NCI-H146 (cell line): ENCODE measurements at regions not wholly inside any gene's neighbourhood (a gene's known extent, or its start where the extent isn't known, plus 50 kb on each side); places are given as distances from the start of the nearest gene placed in this dataset.
"Not testable (repeated sequence)": the region's sequence is repeated elsewhere in the genome, so short reads cannot be mapped to it uniquely, and the experiment has no call there.

ENCODE experiments used
- DNase-seq: peaks from one replicate; lab custom pipeline; 2025; lab: John Stamatoyannopoulos, UW

DNA sequence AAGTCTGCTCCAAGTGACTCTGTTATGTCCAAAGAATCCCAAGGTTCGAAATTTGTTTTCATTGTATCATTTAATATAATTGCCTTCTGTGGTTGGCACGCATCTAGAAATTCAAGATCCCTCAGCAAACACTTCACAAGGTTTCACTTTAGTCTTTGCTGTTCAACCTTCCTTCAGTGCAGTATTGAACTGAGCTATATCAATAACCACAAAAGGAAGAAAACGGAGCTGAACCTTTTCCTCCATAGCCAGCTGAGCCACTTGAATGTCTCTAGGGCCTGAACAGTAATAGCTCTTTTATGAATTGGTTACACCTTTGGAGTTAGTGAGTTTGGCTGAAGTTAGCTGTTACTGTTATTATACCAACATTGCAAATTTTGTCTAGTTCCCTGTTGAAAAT lies 357.7 kb upstream of the HNRNPA3 start:
- DNase-seq, result no peak

DNA sequence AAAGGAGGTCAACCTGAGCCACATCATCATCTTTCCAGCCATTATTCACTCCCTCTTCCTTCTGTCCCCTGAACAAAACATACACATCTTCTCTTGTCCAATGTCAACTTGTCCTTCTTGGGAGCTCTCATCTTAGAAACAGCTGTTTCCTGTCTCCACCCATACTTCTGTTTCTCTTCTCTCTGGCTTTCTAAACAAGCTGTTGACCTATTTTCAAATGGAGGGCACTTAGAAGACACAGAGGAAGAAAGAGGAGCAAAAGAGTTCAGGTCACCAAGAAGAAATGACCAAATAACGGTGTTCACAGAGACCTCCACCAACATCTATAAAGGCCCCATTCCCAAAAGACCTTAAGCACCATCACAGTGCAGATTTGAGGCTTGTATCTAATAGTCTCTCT lies 355.9 kb upstream of the HNRNPA3 start:
- DNase-seq, result no peak

DNA sequence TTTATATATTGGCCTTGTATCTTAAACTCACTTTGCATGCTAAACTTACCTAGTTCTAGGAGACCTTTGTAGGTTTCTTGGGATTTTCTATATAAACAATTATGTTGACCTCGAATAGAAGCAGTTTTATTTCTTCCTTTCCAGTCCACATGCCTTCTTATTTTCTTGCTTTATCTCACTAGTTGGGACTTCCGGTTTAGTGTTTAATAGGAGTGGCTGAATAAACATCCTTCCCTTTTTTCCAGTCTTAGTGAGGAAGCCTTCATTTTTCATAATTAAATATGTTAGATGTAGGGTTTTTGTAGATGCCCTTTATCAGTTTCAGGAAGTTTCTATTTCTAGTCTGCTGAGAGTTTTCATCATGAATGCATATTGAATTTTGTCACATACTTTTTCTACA lies 347.3 kb upstream of the HNRNPA3 start:
- no peak for DNase-seq

DNA sequence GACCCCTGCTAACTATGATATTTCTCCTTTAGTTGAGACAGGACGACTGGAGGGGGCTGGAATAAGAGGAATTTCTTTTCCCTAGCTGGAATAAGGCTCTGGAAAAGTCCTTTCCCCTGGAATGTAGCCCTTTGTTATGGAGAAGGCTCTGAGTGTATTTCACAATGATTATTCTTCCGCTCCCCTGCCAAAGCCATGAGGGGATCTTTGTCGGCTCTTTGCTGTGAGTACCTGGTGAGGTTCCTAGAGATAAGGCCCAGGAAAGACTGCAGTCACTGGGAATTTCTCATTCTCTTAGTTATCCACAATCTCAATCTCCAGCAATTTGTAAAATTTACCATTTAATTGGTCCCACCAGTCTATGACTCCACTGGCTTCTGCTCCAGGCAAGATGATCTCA lies 340.2 kb upstream of the HNRNPA3 start:
- DNase-seq, result no peak

DNA sequence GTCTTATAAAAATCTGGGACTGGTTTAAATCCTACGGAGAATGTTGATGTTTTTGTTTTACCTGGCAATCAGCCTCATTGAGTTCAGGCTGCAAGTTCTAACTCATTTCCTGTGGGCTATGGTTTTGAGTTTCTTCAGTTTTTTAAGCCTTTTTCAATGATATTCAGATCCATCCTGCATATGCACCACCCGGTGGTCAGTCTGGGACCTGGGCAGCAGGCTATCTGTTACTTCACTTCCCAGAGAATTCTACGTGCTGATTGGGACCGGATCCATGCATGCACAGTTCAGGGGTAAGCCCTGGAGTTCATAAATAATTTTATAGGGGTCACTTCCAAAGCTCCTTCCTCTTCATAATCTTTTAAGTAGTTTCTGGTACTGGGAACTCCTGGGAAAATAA lies 339.2 kb upstream of the HNRNPA3 start:
- DNase-seq, result no peak

DNA sequence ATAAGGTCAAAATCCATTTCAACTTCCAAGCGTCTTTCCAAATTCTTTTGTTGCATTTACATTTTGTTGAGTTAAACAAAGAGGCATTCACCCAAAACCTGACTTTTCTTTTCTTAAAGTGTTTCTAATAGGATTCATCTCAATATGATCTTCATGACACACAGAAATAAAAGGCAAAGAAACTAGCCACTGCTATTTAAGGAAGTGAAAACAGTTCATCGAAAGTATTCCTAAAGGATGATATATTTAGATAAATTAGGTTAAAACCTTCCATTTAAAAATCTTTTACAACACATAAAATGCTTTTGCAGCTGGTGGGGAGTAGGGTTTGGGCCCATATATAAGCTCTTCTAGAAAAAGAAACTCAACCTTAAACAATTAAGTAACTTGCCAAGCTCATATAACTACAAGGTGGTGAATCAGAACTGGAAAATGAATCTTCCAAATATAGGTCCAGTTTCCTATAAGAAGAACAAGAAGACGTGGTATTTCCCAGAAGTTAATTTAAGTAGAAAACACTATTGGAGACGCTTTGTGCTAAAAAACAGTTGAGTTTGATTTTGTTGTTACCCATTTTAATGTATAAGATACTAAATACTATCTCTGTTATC lies 336.0 kb upstream of the HNRNPA3 start:
- DNase-seq, result no peak

DNA sequence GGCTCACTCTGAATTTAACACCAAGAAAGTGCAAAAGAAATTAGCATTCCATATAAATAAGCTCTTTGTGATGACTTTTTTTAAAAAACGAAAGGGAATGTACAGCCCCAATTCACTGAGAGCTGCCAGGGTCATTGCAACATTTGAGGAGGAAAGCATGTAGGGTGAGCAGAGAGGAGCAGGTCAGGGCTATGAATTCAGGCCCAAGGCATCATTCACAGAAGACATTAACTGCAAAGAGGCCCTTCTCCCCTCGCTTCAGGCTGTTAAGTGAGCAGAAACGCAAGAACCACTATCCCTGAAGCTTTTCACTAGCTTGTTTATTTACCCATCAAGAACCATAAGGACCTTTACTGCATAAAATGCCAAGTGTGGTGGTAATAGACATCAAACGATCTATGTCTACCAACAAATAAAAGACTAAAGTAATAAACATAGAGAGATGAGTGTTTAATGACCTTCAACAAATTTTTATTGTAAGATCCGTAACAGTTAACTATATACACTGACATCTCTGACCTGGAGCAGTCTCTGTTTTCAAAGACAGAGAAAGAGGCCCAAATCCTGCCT lies 333.1 kb upstream of the HNRNPA3 start:
- DNase-seq, result no peak

DNA sequence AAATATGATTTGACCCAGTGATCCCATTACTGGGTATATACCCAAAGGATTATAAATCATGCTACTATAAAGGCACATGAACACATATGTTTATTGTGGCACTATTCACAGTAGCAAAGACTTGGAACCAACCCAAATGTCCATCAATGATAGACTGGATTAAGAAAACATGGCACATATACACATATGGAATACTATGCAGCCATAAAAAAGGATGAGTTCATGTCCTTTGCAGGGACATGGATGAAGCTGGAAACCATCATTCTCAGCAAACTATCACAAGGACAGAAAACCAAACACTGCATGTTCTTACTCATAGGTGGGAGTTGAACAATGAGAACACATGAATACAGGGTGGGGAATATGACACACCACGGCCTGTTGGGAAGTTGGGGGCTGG lies 330.5 kb upstream of the HNRNPA3 start:
- not testable (repeated sequence) for DNase-seq

DNA sequence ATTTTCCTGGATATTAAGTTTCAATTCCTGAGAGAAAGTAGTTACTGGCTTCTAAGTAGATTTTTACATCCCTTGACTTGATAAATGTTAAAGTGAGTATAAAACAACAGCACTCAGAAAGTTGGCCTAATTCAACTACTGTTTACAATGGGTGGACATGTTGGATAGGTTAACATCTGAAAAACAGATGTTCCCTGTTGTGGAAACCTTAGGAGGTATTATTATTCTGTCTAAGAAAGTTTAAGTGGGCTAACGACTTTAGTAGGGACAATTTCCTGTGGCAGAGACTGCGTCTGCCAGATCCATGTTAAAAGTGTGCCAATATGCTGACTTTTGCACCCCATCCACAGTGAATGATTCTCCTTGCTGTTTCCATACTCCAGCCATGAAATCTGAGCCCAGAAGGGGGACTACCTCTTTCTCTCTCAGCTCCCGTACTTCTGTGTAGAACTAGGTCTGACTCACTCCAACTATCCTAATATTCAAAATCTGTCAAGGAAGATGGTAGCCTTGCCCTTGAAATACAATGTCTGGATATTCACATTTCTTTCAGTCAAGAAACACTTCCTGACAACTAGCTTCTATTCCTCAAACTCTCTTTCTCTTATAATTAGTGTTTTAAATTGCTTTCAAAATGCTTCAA lies 327.5 kb upstream of the HNRNPA3 start:
- DNase-seq, result no peak

DNA sequence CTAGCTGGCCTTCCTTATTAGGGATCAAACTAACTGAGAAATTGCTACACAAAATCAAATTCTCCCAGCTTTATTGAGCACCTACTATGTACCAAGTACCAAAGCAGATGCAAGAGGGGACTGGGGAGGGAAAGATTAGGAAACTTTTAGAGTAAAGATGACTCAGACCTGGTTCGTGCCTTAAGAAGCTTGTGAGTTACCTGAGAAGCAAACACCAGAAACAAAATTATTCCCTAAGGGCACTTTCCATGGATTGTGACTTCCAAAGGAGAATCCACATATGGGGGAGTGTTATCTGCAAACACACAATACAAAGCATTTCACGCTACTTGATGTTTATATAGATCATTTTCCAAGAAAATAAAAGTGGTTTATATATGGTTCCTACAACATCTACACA lies 326.9 kb upstream of the HNRNPA3 start:
- DNase-seq, result peak; percentile 16

DNA sequence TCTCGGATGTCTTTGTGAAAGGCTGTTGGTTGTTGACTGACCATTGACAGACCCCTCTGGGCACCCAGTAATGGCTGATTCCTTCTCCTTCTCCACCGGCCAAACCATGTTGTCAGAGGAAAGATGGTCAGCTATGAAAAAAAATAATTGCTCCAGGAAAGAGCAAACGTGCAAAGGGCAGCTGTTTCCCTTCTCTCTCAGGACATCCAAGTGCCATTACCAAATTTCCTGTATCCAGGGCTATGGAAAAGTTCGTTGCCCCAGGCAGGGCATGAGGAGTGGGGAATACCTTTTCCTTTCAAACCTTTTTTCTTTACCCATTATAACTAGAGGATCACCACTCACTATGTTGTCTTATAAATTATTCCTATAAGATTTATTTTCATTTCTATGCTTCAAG lies 321.5 kb upstream of the HNRNPA3 start:
- peak; percentile 37 for DNase-seq

DNA sequence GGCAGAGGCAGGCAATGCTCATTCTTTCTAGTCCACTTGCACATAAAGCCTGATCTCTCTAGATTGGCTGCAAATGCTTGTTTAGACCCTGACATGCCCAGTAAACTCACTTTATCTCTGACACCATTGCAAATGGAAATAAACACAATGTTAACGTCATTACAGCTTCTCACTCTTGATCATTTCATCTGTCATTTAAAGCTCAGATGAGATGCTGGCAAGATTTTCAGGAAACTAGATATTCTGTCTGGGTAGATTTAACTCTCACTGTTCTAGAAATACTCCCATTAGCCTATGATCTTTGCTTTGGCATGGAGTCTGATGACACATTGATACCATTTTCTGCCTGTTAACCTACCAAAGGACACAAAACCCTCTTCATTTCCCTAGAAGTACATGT lies 320.7 kb upstream of the HNRNPA3 start:
- DNase-seq, result peak; percentile 7

DNA sequence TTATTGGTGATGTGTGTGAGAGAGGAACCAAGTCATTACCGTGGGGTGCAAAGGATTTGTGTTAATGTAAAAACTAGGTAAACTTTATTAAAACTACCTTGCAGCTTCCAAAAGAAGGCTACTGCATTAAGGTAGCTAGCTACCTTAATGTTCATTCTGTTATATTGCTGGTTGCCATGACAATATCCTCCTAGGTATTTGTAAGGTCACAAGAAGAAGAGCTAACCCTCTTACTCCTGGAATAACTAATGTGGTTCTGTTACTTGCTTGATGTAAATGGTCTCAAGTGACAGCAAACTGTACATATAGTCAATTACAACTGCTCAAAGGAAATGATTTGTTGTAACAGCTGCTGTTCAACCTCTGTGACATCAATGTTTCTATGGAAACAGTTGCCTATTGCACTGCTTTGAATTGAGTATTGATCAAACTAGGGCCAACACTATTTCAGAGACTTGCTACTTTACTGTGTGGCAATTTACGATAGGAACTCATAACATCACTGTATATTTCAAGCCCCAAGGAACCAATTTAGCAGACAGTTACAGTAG lies 319.8 kb upstream of the HNRNPA3 start:
- DNase-seq, result peak; percentile 93

DNA sequence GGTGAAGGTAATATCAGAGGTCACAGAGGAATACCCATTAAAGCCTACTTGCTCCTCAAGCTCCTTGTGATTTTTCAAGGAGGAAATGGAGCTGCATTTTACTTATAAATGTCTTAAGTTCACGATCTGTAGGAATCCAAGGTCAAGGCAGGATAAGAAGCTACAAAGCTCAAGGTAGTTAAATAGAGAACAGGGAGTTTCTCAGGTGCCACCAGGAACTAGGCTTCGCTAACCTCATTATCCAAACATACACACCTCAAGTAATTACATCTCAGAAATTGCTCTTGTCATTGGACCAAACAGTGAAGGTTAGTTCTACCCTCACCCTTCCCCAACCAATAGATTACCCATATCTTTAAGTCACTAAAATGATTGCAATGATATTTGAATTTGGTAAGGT lies 317.4 kb upstream of the HNRNPA3 start:
- no peak for DNase-seq

DNA sequence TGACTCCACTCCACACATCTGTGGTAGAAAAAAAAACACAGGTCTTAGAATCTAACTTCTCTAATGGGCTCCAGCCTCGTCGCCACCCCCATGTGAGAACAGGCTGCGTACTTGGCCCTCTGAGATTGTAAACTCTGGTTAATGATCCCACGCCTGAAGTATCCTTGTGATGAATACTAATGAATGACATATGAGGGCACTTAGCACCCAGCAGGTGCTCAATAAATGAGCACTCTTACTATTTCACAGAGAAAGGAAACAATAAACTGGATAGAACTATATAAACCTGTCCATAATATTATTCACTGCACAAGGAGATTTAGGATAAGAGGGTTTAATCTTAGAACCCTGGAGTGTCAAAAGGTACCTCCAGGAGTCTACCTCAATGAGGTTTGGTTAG lies 310.1 kb upstream of the HNRNPA3 start:
- DNase-seq, result no peak

DNA sequence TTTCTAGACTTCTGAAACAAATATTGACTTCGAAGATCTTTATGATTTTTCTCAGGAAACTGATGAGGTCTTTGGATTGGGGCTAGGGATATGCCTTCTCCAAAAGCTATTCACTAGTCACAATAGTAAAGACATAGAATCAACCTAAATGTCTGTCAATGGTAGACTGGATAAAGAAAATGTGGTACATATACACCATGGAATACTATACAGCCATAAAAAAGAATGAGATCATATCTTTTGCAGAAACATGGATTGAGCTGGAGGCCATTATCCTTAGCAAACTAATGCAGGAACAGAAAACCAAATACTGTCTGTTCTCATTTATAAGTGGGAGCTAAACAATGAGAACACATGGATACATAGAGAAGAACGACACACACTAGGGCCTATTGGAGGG lies 308.5 kb upstream of the HNRNPA3 start:
- DNase-seq, result not testable (repeated sequence)

DNA sequence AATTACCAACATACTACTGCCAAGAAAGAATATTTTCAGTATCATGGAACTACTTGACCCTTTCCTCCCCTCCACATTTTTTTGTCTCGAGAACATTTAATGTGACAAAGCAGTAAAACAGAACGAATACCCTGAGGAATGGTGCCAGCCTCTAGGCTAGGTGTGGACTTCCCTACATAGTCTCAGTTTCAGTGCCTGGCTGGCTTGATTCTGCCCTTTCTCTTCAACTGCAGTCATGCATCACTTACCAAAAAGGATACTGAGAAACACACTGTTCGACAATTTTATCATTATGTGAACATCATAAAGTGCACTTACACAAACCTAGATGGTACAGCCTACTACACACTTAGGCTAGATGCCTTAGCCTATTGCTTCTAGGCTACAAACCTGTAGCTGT lies 305.3 kb upstream of the HNRNPA3 start:
- DNase-seq, result no peak

DNA sequence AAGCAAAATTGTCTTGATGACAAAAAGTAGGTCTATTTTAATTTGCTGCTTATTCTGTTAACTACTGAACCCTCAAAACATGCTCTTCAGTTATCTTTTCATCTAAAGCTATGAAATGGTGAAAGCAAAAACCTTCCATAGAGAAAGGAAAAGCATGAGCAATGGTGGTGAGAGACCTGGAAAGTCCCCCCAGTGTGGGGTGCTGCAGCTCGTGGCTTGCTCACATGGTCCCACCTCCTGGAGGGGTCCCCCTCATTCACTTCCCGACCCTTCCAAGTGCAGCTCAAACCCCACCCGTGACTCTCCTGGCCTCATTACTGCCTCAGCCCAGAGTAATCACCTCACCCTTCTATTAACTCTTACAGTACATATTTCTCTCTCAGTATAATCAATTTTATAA lies 301.8 kb upstream of the HNRNPA3 start:
- no peak for DNase-seq

DNA sequence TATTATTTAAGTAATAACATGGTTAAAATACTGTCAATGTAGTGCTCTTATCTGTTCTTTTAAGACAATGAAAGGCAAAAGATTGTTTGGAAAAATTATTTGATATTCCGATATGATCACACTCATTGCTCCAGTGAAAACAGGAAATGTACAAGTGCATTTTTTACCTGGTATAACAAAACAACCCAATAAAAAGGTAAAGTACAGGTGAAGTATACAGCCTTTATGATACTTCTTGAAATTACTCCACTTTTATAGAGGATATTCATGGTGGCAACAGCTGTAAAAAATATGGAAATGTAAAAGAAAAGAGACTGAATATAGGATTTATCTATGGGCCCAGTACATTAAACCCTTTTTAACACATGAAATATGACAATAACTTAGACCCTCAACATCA lies 298.6 kb upstream of the HNRNPA3 start:
- DNase-seq, result no peak

DNA sequence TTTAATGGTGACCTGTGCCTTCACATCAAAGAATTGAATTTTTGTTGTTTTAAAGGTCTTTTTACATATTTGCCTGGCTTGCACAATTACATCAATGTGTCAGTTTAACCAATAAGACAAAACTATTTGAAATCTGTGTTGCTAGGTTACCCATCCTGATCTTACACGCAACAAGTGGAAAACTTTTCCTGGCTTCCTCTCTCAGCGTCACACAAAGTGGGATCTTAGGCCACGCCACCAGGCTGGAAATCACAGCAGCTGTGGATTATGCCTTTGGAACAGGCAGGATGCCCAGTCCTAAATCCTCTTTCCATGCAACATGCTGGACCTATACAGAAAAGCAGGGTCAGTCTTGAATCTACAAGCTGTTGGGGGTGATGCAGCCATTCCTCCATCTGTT lies 298.2 kb upstream of the HNRNPA3 start:
- no peak for DNase-seq

DNA sequence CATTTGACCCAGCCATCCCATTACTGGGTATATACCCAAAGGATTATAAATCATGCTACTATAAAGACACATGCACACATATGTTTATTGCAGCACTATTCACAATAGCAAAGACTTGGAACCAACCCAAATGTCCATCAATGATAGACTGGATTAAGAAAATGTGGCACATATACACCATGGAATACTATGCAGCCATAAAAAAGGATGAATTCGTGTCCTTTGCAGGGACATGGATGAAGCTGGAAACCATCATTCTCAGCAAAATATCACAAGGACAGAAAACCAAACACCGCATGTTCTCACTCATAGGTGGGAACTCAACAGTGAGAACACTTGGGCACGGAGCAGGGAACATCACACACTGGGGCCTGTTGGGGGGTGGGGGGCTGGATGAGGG lies 290.0 kb upstream of the HNRNPA3 start:
- not testable (repeated sequence) for DNase-seq

DNA sequence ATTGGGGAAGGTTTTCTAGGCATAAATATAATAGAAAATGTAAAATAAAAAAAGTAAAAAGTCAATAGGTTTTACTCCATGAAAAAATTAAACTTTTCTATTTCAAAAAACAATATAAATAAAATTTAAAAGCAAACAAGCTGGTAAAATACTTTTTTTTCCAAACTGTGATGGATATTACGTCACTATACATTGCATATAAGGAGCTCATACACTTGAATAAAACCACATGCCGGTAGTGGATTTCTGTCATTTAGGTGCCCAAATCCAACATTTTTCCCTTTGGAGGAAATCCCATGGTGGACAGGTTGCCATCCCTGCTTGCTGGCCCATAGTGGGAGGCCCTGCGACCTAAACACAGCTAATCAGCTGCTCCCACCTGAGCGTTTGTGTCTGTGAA lies 289.4 kb upstream of the HNRNPA3 start:
- no peak for DNase-seq

DNA sequence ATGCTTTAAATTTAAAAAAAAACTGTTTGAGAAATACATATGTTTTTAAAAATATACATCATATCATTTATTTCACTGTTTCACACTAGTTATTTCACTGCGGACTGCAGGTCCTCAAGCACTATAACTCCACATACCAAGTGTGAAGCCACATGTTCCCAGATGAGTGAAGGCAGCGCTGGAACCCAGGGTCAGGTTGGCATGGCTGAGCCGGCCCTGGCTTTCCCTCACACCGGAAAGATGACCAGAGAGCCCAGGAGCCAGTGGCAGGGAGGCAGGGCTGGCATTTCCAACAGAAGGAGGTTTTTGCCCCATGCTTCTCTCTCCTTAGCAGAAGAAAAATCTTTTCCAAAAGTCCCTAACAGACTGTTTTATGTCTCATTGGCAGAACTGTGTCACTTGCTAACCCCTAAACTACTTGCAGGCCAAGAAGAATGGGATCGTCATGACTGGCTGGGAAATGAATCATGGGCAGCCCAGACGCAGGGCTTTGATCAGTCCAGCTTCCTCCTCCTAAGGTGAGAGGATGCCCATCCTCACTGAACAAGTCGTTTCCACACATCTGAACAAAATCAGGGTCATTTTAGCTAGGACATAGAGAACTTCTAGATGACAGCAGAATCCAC lies 287.6 kb upstream of the HNRNPA3 start:
- no peak for DNase-seq
